GM18861 (cell line): ENCODE measurements at regions not wholly inside any gene's neighbourhood (a gene's known extent, or its start where the extent isn't known, plus 50 kb on each side); places are given as distances from the start of the nearest gene placed in this dataset.

Experiments used
- ATAC-seq: cut with Tn5 transposase; IDR thresholded peaks from one replicate; pipeline ENCODE4 v1.9.1; 2021; ENCODE audit not compliant: unreplicated experiment

GRCh38 chrX:23525531-23525930 lies 141.8 kb upstream of the PRDX4 start:
- no peak for ATAC-seq

- no peak for ATAC-seq
Observed at GRCh38 chrX:23540532-23540931, 126.8 kb upstream of the PRDX4 start.

GRCh38 chrX:23548164-23548563 lies 119.1 kb upstream of the PRDX4 start:
- no peak for ATAC-seq

GRCh38 chrX:23552303-23552702 lies 115.0 kb upstream of the PRDX4 start:
- ATAC-seq: no peak

GRCh38 chrX:23554304-23554703 lies 113.0 kb upstream of the PRDX4 start:
- no peak for ATAC-seq

GRCh38 chrX:23557070-23557469 lies 110.2 kb upstream of the PRDX4 start:
- ATAC-seq: no peak

GRCh38 chrX:23559975-23560374 lies 107.3 kb upstream of the PRDX4 start:
- no peak for ATAC-seq

GRCh38 chrX:23570674-23571343 lies 96.5 kb upstream of the PRDX4 start:
- no peak for ATAC-seq

- ATAC-seq: no peak
Observed at GRCh38 chrX:23575281-23575680, 92.0 kb upstream of the PRDX4 start.

GRCh38 chrX:23578079-23578478 lies 89.2 kb upstream of the PRDX4 start:
- no peak for ATAC-seq

GRCh38 chrX:23589496-23589895 lies 77.8 kb upstream of the PRDX4 start:
- ATAC-seq: no peak

- no peak for ATAC-seq
Observed at GRCh38 chrX:23592741-23593140, 74.6 kb upstream of the PRDX4 start.

GRCh38 chrX:23598575-23598974 lies 68.7 kb upstream of the PRDX4 start:
- ATAC-seq: no peak

- no peak for ATAC-seq
Observed at GRCh38 chrX:23603501-23603900, 63.8 kb upstream of the PRDX4 start.

- ATAC-seq: no peak
Observed at GRCh38 chrX:23610495-23610894, 56.8 kb upstream of the PRDX4 start.

- ATAC-seq: no peak
Observed at GRCh38 chrX:23612846-23613245, 54.4 kb upstream of the PRDX4 start.

- peak; percentile 63 for ATAC-seq
Observed at GRCh38 chrX:23616361-23616760, 50.9 kb upstream of the PRDX4 start.
